Esophagus squamous epithelium (tissue), 5 donors: ENCODE measurements at regions not wholly inside any gene's neighbourhood (a gene's known extent, or its start where the extent isn't known, plus 50 kb on each side); places are given as distances from the start of the nearest gene placed in this dataset.

Experiments
- DNase-seq: peaks from one replicate; lab custom pipeline; 2025; lab: John Stamatoyannopoulos, UW
- H3K27ac ChIP-seq, 4 donors: fragments of 200-600 bp; sonication (generic); one replicate each; pipeline ENCODE4 v1.5.1; 2016 to 2019; ENCODE audit warnings: mild to moderate bottlenecking in 1 of 4
- H3K27me3 ChIP-seq, 4 donors: fragments of 200-600 bp; sonication (generic); 1 replicate in 3 of 4; 2 replicates in 1 of 4; pipeline versions ENCODE4 v1.5.1 to v1.6.0; 2017 to 2021; ENCODE audit warnings: antibody characterized with exemption in 1 of 4
- H3K36me3 ChIP-seq, 3 donors: fragments of 200-600 bp; sonication (generic); one replicate each; pipeline ENCODE4 v1.5.1; 2016 to 2019
- H3K4me1 ChIP-seq, 3 donors: fragments of 200-600 bp; sonication (generic); one replicate each; pipeline ENCODE4 v1.5.1; 2017 to 2019
- H3K4me3 ChIP-seq, 4 donors: fragments of 200-600 bp; sonication (generic); 1 replicate in 3 of 4; 2 replicates in 1 of 4; pipeline ENCODE4 v1.5.1; 2016 to 2019; ENCODE audit warnings: mild to moderate bottlenecking in 2 of 4, moderate library complexity in 1 of 4
- H3K9me3 ChIP-seq, 3 donors: fragments of 200-600 bp; sonication (generic); one replicate each; pipeline ENCODE4 v1.5.1; 2016 to 2019
- CTCF ChIP-seq, 6 experiments: fragments of 450-650 bp in 4 of 6; fragments of 200-600 bp in 2 of 6; sonication (generic) in 2 of 6; IDR thresholded peaks; one replicate each; pipeline ENCODE4 v1.5.1; 2016 to 2019; ENCODE audit warnings: antibody characterized with exemption in 6 of 6, mild to moderate bottlenecking in 4 of 6, moderate library complexity in 4 of 6
- POLR2A ChIP-seq, 4 donors: fragments of 450-650 bp; IDR thresholded peaks; one replicate each; pipeline ENCODE4 v1.6.1; 2017; ENCODE audit warnings: antibody characterized with exemption in 4 of 4, mild to moderate bottlenecking in 4 of 4, moderate library complexity in 3 of 4
- WGBS, 2 donors: methylation state at CpG; one replicate each; pipeline ENCODE4 v1.1.5; 2018; 5-methylcytosine and 5-hydroxymethylcytosine counted together
- intact Hi-C: fragments of 100-400 bp; cut with DNase I; formaldehyde crosslinking; loops from one replicate; pipeline ENCODE4 v1.15.0; 2022
- donor health status: DM: yes; HTN: yes; CAD: no.

DNA sequence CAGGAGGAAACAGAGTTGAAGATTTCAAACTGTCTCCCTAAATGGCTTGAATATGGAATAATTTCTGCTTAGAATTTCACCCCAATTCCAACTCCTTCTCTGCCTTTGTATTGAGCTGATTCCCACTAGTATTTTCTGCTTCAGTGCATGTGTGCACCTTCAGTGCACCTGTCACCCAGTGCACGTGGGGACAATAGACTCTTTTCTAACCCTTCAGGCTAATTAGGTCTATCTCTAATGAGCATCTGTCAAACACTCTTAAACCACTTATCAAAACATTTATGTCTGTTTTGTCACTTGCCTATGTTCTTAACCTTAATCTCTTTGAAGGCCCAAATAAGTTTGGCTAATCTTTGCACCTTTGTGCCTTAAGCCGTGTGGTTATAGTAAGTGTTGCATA lies 232.0 kb upstream of the NETO1 start:
- WGBS, 2 donors: 52 to 55% methylated on average over 2 of the region's 2 CpGs

DNA sequence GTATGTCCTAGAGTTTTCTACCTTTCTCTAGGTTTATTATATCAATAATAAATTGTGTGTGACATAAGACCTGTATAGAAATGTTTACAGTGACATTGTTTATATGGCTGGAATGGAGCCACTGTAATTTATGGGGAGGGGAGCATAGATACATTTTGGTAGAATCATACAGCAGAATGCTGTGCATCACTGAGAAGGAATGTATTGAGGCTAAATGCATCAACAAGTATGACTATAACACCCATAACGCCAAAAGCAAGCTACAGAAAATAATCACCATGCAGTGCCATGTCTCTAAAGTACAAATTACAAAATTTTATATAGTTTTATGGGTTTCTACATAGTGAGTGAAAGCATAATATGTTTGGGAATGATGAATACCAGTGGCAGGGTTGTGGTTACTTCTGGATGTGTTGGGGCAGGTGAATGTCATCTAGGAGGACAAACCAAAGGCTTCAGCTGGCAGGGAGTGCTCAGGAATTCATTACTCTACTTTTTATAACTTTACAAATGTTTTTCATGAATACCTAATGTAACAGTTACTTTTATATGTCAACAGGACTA lies 226.0 kb upstream of the NETO1 start:
- no peak overlapping the region for H3K4me3 ChIP-seq
- no peaks in the 10 kb centered on the region for H3K36me3 ChIP-seq
- TF ChIP-seq POLR2A (IDR thresholded peaks at IDR 0.05) (no peak), CTCF (IDR thresholded peaks at IDR 0.05) (no peak)
- DNase-seq: no peak
- H3K9me3 ChIP-seq: peaks cover 0 to 11% (median 3%) of the 10 kb centered on the region in 3 donors
- no peak overlapping the region for H3K27ac ChIP-seq
- intact Hi-C loops: no loop called here
- WGBS, 2 donors: 42 to 44% methylated on average over 1 of the region's 1 CpG
- H3K4me1 ChIP-seq: no peaks in the 10 kb centered on the region
- H3K27me3 ChIP-seq: no peaks in the 10 kb centered on the region

More for the DNA sequence above, 232.0 kb upstream of the NETO1 start:
- H3K4me1 ChIP-seq: no peaks in the 10 kb centered on the region
- no peak for TF ChIP-seq POLR2A (IDR thresholded peaks at IDR 0.05)
- no peak for TF ChIP-seq CTCF (IDR thresholded peaks at IDR 0.05)
- no peaks in the 10 kb centered on the region for H3K36me3 ChIP-seq
- no peak overlapping the region for H3K4me3 ChIP-seq
- intact Hi-C loops: no loop called here
- H3K27me3 ChIP-seq: no peaks in the 10 kb centered on the region
- no peak overlapping the region for H3K27ac ChIP-seq
- DNase-seq: no peak
- peaks cover 0 to 3% (median under 1%) of the 10 kb centered on the region in 3 donors for H3K9me3 ChIP-seq

DNA sequence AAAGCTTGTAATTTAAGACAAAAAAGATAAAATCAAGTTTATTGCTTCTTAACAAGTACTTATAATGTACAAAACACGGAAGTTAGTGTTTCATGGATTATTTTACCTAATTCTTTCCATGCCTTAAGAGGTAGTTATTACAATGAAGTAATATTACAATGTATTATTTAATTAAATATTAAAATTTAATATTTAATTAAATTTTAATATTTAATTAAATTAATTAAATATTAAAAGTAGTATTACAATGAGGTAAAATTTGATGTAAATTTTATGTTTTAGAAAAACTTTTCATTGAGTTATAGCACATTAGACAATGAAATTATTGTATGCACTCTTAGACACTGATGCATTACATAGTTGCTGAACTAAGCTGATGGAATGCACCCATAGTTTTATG lies 220.7 kb upstream of the NETO1 start:
- Histone ChIP-seq H3K27me3 (no peaks in the 10 kb centered on the region), H3K9me3 (no peaks in the 10 kb centered on the region), H3K36me3 (no peaks in the 10 kb centered on the region), H3K4me1 (no peaks in the 10 kb centered on the region), H3K27ac (no peak overlapping the region), H3K4me3 (no peak overlapping the region)
- WGBS, 2 donors: 73 to 76% methylated on average over 1 of the region's 1 CpG
- TF ChIP-seq CTCF (IDR thresholded peaks at IDR 0.05): no peak
- no peak for TF ChIP-seq POLR2A (IDR thresholded peaks at IDR 0.05)
- intact Hi-C loops: no loop called here
- DNase-seq: no peak

DNA sequence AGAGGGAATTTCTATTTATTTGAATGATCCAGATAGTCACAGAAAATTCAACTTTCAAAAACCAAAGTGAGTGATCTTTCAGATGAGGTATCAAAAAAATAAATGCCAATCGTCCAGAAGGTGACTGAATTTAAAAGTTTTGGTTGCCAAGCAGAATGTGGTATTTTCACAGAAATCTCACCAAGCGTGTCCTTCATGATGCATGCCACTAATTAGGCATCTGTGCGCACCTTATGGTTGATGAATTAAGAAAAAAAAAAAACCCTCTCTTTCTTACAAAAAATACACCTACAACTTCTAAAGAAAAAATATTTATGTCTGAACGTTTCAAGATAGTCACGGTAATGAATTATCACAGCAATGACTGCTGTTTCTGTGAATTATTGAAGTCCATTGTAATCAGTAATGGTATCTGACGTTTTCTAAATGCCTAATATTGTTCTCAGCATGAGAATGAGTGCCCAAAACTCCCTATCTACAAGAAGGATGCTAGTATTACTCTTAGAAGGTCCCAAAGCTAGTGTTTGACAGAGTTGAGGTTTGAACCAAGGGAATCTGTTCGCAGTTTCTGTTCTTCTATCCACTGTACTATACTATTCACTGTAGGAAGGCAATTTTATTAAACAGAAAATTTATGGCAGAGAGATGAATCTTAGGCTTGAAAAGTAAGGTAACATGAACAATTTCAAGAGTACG lies 219.6 kb upstream of the NETO1 start:
- no peaks in the 10 kb centered on the region for H3K9me3 ChIP-seq
- no peak overlapping the region for H3K27ac ChIP-seq
- WGBS, 2 donors: 69% methylated on average over 8 of the region's 8 CpGs
- intact Hi-C loops: no loop called here
- H3K4me1 ChIP-seq: no peaks in the 10 kb centered on the region
- H3K27me3 ChIP-seq: no peaks in the 10 kb centered on the region
- H3K4me3 ChIP-seq: no peak overlapping the region
- no peak for DNase-seq
- TF ChIP-seq POLR2A (IDR thresholded peaks at IDR 0.05) (no peak), CTCF (IDR thresholded peaks at IDR 0.05) (no peak)
- no peaks in the 10 kb centered on the region for H3K36me3 ChIP-seq

GRCh38 chr18:73079920-73080319 lies 212.1 kb upstream of the NETO1 start:
- intact Hi-C loops: no loop called here
- H3K4me1 ChIP-seq: no peaks in the 10 kb centered on the region
- H3K9me3 ChIP-seq: no peaks in the 10 kb centered on the region
- WGBS, 2 donors: 63 to 76% methylated on average over 2 of the region's 2 CpGs
- no peaks in the 10 kb centered on the region for H3K27me3 ChIP-seq
- H3K36me3 ChIP-seq: no peaks in the 10 kb centered on the region
- no peak overlapping the region for H3K4me3 ChIP-seq
- no peak overlapping the region for H3K27ac ChIP-seq
- DNase-seq: no peak
- no peak for TF ChIP-seq POLR2A (IDR thresholded peaks at IDR 0.05)
- no peak for TF ChIP-seq CTCF (IDR thresholded peaks at IDR 0.05)
